ENCODE measurements at regions not wholly inside any gene's neighbourhood (a gene's known extent, or its start where the extent isn't known, plus 50 kb on each side); places are given as distances from the start of the nearest gene placed in this dataset.
"Not testable (repeated sequence)": the region's sequence is repeated elsewhere in the genome, so short reads cannot be mapped to it uniquely, and the experiment has no call there.

DNA sequence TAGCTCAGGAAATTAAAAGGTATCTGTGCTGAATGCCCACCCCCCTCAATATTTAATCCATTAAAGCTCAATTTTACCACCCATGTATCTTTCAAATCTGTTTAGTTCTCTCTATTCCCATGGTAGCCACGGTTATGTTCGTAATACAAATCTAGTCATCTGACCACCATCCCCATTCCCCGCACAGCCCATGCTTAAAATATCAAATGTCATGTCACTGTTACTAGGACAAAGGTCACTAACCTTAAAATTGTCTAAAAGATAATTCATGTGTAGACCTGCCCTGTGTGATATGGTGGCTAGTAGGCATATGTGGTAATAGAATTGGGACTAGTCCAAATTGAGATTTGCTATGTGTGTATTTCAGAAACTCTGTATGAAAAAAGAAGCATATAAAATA is 728.5 kb upstream of the B3GALT2 start:
- TF ChIP-seq ZFX (IDR thresholded peaks at IDR 0.05; ENCODE audit: borderline replicate concordance) = no peak
- TF ChIP-seq CTCF (IDR thresholded peaks at IDR 0.05) = no peak
- H3K27ac ChIP-seq = no peak overlapping the region

GRCh38 chr1:193909406-193910082 is 723.1 kb upstream of the B3GALT2 start:
- TF ChIP-seq ZFX (IDR thresholded peaks at IDR 0.05; ENCODE audit: borderline replicate concordance) (no peak), CTCF (IDR thresholded peaks at IDR 0.05) (no peak)
- H3K27ac ChIP-seq = no peak overlapping the region

GRCh38 chr1:193905288-193906085 is 719.1 kb upstream of the B3GALT2 start:
- TF ChIP-seq CTCF (IDR thresholded peaks at IDR 0.05) (no peak), ZFX (IDR thresholded peaks at IDR 0.05; ENCODE audit: borderline replicate concordance) (no peak)

GRCh38 chr1:193891788-193892187 is 705.4 kb upstream of the B3GALT2 start:
- H3K27ac ChIP-seq = no peak overlapping the region
- no peak for TF ChIP-seq CTCF (IDR thresholded peaks at IDR 0.05)
- TF ChIP-seq ZFX (IDR thresholded peaks at IDR 0.05; ENCODE audit: borderline replicate concordance) = no peak

More at GRCh38 chr1:193905288-193906085, 719.1 kb upstream of the B3GALT2 start:
- peak overlapping the region; percentile 14; the same call in 1 of the 2 replicates for H3K27ac ChIP-seq

DNA sequence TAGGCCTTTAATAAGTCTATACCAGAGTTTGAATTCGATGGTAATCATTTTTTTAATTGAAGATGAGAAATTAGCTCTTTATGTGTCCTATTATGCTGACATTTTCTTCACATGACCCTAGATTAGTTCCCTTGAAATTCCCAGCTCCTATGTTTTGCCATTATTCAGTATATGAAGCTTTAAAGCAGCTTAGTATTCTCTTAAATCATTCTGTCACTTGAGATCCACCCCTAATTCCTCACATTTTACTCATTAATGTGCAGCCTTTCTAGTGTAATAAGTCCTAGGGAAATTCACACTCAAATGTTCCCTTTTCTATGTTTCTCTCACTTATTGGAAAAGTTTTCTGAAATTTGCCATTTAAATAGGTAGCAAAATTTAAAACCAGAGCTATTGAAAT is 704.5 kb upstream of the B3GALT2 start:
- no peak overlapping the region for H3K27ac ChIP-seq
- no peak for TF ChIP-seq CTCF (IDR thresholded peaks at IDR 0.05)
- no peak for TF ChIP-seq ZFX (IDR thresholded peaks at IDR 0.05; ENCODE audit: borderline replicate concordance)

DNA sequence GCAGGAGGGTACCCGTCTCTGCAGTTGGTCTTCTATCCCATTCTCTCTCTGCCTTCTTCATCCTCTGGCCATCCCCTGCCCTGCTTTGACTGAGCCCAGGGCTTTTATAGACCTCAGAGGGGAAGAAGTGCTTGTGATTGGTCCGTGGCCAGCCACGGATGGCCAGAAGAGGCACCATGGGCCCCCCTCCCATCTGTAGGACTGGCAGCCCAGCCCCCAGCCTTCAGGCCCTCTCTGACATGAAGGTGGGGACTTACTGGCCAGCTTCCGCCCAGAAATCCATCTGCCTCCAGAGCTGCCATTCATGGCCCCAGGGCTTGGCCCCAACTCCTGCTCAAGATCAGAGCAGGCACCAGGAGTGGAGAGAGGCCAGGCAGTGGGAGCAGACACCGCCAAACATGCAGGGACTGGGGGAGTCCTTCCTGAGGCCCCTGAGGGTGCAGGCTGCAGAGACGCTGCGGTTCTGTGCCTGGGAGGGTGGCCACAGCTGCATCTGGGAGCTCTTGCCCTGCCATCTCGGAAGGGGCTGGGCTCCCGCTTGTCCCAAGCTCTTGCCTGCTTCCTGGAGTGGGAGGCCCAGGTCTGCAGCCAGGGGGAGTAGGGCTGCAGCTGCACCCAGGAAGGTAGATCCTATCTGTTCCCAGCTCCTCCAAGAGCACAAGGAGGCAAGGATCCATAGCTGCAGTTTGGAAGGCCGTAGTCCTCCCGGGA is 698.6 kb upstream of the B3GALT2 start:
- H3K27ac ChIP-seq = no peak overlapping the region
- TF ChIP-seq CTCF (IDR thresholded peaks at IDR 0.05) = no peak
- no peak for TF ChIP-seq ZFX (IDR thresholded peaks at IDR 0.05; ENCODE audit: borderline replicate concordance)

- H3K27ac ChIP-seq = not testable (repeated sequence)
Measured at GRCh38 chr1:193877920-193878319, 691.5 kb upstream of the B3GALT2 start.

All from 22Rv1 (cell line).